ENCODE measurements at regions not wholly inside any gene's neighbourhood (a gene's known extent, or its start where the extent isn't known, plus 50 kb on each side); places are given as distances from the start of the nearest gene placed in this dataset.

DNA sequence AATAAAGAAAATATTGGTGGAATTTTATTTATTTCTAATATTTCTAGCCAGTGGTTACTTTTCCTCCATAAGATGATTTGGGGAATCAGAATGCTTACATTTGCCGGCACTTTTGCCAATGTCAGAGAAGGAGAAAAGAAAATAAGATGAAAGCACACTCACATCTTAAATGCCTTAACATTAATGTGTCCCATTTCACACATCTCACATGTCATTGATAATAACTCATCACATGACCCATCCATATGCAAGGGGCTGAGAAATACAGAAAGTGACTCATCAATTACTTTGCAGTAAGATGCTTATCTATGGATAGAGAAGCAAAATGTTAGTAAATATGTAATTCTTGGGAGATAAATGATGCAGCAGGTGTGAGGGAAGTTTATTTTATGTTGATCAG, 1531.0 kb downstream of the PCDH7 start:
- WGBS, 3 donors = 86 to 94% (median 93%) methylated on average over 1 of the region's 1 CpG
- H3K4me3 ChIP-seq (ENCODE audit: low read depth in 1 of 3, low read length in 3 of 3) = no peak overlapping the region
- H3K36me3 ChIP-seq (ENCODE audit: control insufficient read depth in 3 of 3, insufficient read depth in 2 of 3, low read depth in 1 of 3, low read length in 3 of 3) = no peaks in the 10 kb centered on the region
- H3K27me3 ChIP-seq (ENCODE audit: control insufficient read depth in 3 of 3, insufficient read depth in 3 of 3, low read length in 3 of 3) = no peaks in the 10 kb centered on the region
- FAIRE-seq (no peak), DNase-seq (no peak)
- no peak overlapping the region for H3K27ac ChIP-seq (ENCODE audit: low read depth in 1 of 3, low read length in 2 of 3)
- H3K9me3 ChIP-seq (ENCODE audit: control insufficient read depth in 2 of 2, insufficient read depth in 1 of 2, low read depth in 1 of 2, low read length in 1 of 2) = no peaks in the 10 kb centered on the region
- H3K4me1 ChIP-seq (ENCODE audit: control insufficient read depth in 3 of 3, insufficient read depth in 2 of 3, low read depth in 1 of 3, low read length in 2 of 3) = no peaks in the 10 kb centered on the region

GRCh38 chr4:32251926-32252325, 1531.8 kb downstream of the PCDH7 start:
- no peak for FAIRE-seq
- Histone ChIP-seq H3K4me1 (ENCODE audit: control insufficient read depth in 3 of 3, insufficient read depth in 2 of 3, low read depth in 1 of 3, low read length in 2 of 3) (no peaks in the 10 kb centered on the region), H3K9me3 (ENCODE audit: control insufficient read depth in 2 of 2, insufficient read depth in 1 of 2, low read depth in 1 of 2, low read length in 1 of 2) (no peaks in the 10 kb centered on the region), H3K4me3 (ENCODE audit: low read depth in 1 of 3, low read length in 3 of 3) (no peak overlapping the region), H3K27me3 (ENCODE audit: control insufficient read depth in 3 of 3, insufficient read depth in 3 of 3, low read length in 3 of 3) (no peaks in the 10 kb centered on the region), H3K27ac (ENCODE audit: low read depth in 1 of 3, low read length in 2 of 3) (no peak overlapping the region), H3K36me3 (ENCODE audit: control insufficient read depth in 3 of 3, insufficient read depth in 2 of 3, low read depth in 1 of 3, low read length in 3 of 3) (no peaks in the 10 kb centered on the region)
- no peak for DNase-seq
- WGBS, 3 donors = 69 to 82% (median 73%) methylated on average over 2 of the region's 2 CpGs

- 50 to 63% (median 54%) methylated on average over 3 of the region's 3 CpGs for WGBS, 3 donors
- no peaks in the 10 kb centered on the region for H3K9me3 ChIP-seq (ENCODE audit: control insufficient read depth in 2 of 2, insufficient read depth in 1 of 2, low read depth in 1 of 2, low read length in 1 of 2)
- no peaks in the 10 kb centered on the region for H3K27me3 ChIP-seq (ENCODE audit: control insufficient read depth in 3 of 3, insufficient read depth in 3 of 3, low read length in 3 of 3)
- H3K4me1 ChIP-seq (ENCODE audit: control insufficient read depth in 3 of 3, insufficient read depth in 2 of 3, low read depth in 1 of 3, low read length in 2 of 3) = no peaks in the 10 kb centered on the region
- DNase-seq (no peak), FAIRE-seq (no peak)
- no peak overlapping the region for H3K4me3 ChIP-seq (ENCODE audit: low read depth in 1 of 3, low read length in 3 of 3)
- no peak overlapping the region for H3K27ac ChIP-seq (ENCODE audit: low read depth in 1 of 3, low read length in 2 of 3)
- H3K36me3 ChIP-seq (ENCODE audit: control insufficient read depth in 3 of 3, insufficient read depth in 2 of 3, low read depth in 1 of 3, low read length in 3 of 3) = no peaks in the 10 kb centered on the region
Measured at GRCh38 chr4:32254216-32254615, 1534.0 kb downstream of the PCDH7 start.

- Histone ChIP-seq H3K36me3 (ENCODE audit: control insufficient read depth in 3 of 3, insufficient read depth in 2 of 3, low read depth in 1 of 3, low read length in 3 of 3) (no peaks in the 10 kb centered on the region), H3K27me3 (ENCODE audit: control insufficient read depth in 3 of 3, insufficient read depth in 3 of 3, low read length in 3 of 3) (no peaks in the 10 kb centered on the region), H3K27ac (ENCODE audit: low read depth in 1 of 3, low read length in 2 of 3) (no peak overlapping the region), H3K4me1 (ENCODE audit: control insufficient read depth in 3 of 3, insufficient read depth in 2 of 3, low read depth in 1 of 3, low read length in 2 of 3) (no peaks in the 10 kb centered on the region), H3K4me3 (ENCODE audit: low read depth in 1 of 3, low read length in 3 of 3) (no peak overlapping the region), H3K9me3 (ENCODE audit: control insufficient read depth in 2 of 2, insufficient read depth in 1 of 2, low read depth in 1 of 2, low read length in 1 of 2) (no peaks in the 10 kb centered on the region)
- FAIRE-seq (no peak), DNase-seq (no peak)
- 63 to 69% (median 67%) methylated on average over 2 of the region's 2 CpGs for WGBS, 3 donors
Measured at GRCh38 chr4:32258986-32259385, 1538.8 kb downstream of the PCDH7 start.

- WGBS, 3 donors = 70 to 78% (median 77%) methylated on average over 9 of the region's 9 CpGs
- DNase-seq (no peak), FAIRE-seq (no peak)
- Histone ChIP-seq H3K27me3 (ENCODE audit: control insufficient read depth in 3 of 3, insufficient read depth in 3 of 3, low read length in 3 of 3) (no peaks in the 10 kb centered on the region), H3K4me1 (ENCODE audit: control insufficient read depth in 3 of 3, insufficient read depth in 2 of 3, low read depth in 1 of 3, low read length in 2 of 3) (no peaks in the 10 kb centered on the region), H3K36me3 (ENCODE audit: control insufficient read depth in 3 of 3, insufficient read depth in 2 of 3, low read depth in 1 of 3, low read length in 3 of 3) (no peaks in the 10 kb centered on the region), H3K9me3 (ENCODE audit: control insufficient read depth in 2 of 2, insufficient read depth in 1 of 2, low read depth in 1 of 2, low read length in 1 of 2) (no peaks in the 10 kb centered on the region), H3K4me3 (ENCODE audit: low read depth in 1 of 3, low read length in 3 of 3) (no peak overlapping the region), H3K27ac (ENCODE audit: low read depth in 1 of 3, low read length in 2 of 3) (no peak overlapping the region)
Measured at GRCh38 chr4:32261196-32261595, 1541.0 kb downstream of the PCDH7 start.

DNA sequence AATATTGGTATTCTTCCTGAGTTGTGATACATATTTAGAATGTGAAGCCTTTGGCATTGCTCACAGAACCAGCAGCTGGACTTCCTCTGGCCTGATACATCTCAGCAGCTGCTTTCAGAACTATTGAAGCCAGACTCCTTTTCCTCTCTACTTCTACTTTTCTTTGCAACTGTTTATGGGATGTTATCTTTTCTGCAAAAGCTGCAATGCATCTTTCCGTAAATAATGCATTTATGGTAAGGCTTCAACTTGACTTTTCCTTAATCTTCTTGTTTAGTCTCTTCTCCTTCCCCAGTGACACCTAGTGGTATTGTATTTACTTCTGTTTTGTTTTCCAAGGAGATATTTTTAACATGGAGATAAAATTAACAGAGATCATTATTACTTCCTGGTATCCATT, 1548.7 kb downstream of the PCDH7 start:
- no peak overlapping the region for H3K27ac ChIP-seq (ENCODE audit: low read depth in 1 of 3, low read length in 2 of 3)
- H3K4me3 ChIP-seq (ENCODE audit: low read depth in 1 of 3, low read length in 3 of 3) = no peak overlapping the region
- no peaks in the 10 kb centered on the region for H3K36me3 ChIP-seq (ENCODE audit: control insufficient read depth in 3 of 3, insufficient read depth in 2 of 3, low read depth in 1 of 3, low read length in 3 of 3)
- DNase-seq (no peak), FAIRE-seq (no peak)
- no peaks in the 10 kb centered on the region for H3K4me1 ChIP-seq (ENCODE audit: control insufficient read depth in 3 of 3, insufficient read depth in 2 of 3, low read depth in 1 of 3, low read length in 2 of 3)
- H3K9me3 ChIP-seq (ENCODE audit: control insufficient read depth in 2 of 2, insufficient read depth in 1 of 2, low read depth in 1 of 2, low read length in 1 of 2) = peaks cover 1 to 2% of the 10 kb centered on the region in 2 donors
- WGBS, 3 donors = 0 to 28% (median 2%) methylated on average over 1 of the region's 1 CpG
- no peaks in the 10 kb centered on the region for H3K27me3 ChIP-seq (ENCODE audit: control insufficient read depth in 3 of 3, insufficient read depth in 3 of 3, low read length in 3 of 3)

DNA sequence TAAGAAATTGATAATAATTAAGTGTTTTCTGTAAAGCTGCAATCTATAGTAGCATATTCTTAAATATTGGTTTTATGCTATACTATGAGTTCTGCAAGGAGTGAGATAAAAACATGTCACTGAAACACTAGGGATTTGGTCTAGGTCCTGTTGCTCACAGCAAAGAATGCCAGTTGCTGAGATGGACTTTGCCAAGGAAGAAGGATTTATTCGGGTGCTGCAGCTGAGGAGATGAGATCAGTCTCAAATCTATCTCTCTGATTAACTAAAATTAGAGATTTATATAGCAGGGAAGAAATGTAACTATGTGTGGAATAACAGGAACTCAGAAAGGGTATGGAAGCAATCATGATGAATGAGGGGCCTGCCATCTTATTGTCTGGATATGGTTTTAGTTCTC, 1569.9 kb downstream of the PCDH7 start:
- FAIRE-seq (no peak), DNase-seq (no peak)
- Histone ChIP-seq H3K4me1 (ENCODE audit: control insufficient read depth in 3 of 3, insufficient read depth in 2 of 3, low read depth in 1 of 3, low read length in 2 of 3) (no peaks in the 10 kb centered on the region), H3K4me3 (ENCODE audit: low read depth in 1 of 3, low read length in 3 of 3) (no peak overlapping the region), H3K9me3 (ENCODE audit: control insufficient read depth in 2 of 2, insufficient read depth in 1 of 2, low read depth in 1 of 2, low read length in 1 of 2) (peaks cover 0 to 5% of the 10 kb centered on the region in 2 donors), H3K27ac (ENCODE audit: low read depth in 1 of 3, low read length in 2 of 3) (no peak overlapping the region), H3K36me3 (ENCODE audit: control insufficient read depth in 3 of 3, insufficient read depth in 2 of 3, low read depth in 1 of 3, low read length in 3 of 3) (no peaks in the 10 kb centered on the region), H3K27me3 (ENCODE audit: control insufficient read depth in 3 of 3, insufficient read depth in 3 of 3, low read length in 3 of 3) (no peaks in the 10 kb centered on the region)
- 76 to 87% (median 78%) methylated on average over 1 of the region's 1 CpG for WGBS, 3 donors

DNA sequence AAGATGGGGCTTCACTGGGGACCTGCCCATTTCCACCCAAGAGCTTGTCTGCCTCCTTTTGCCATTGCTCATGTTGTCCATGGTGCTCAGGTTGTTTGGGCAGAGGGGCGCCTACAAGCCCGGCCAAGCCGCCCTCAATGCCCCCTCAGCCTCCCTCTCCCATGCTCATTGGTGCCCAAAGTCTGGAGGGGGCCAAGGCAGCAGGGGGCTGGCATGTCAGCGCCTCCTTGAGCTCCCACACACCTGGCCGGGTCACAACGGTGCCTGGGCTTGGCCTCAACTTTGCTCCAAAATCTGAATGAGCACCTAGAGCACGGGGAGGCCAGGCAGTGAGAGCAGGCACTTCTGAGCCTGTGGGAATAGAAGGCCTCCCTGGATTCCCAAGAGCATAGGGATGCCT, 1598.8 kb downstream of the PCDH7 start:
- Histone ChIP-seq H3K27ac (ENCODE audit: low read depth in 1 of 3, low read length in 2 of 3) (no peak overlapping the region), H3K4me3 (ENCODE audit: low read depth in 1 of 3, low read length in 3 of 3) (no peak overlapping the region), H3K4me1 (ENCODE audit: control insufficient read depth in 3 of 3, insufficient read depth in 2 of 3, low read depth in 1 of 3, low read length in 2 of 3) (no peaks in the 10 kb centered on the region), H3K9me3 (ENCODE audit: control insufficient read depth in 2 of 2, insufficient read depth in 1 of 2, low read depth in 1 of 2, low read length in 1 of 2) (peaks cover 0 to 14% of the 10 kb centered on the region in 2 donors), H3K27me3 (ENCODE audit: control insufficient read depth in 3 of 3, insufficient read depth in 3 of 3, low read length in 3 of 3) (no peaks in the 10 kb centered on the region), H3K36me3 (ENCODE audit: control insufficient read depth in 3 of 3, insufficient read depth in 2 of 3, low read depth in 1 of 3, low read length in 3 of 3) (no peaks in the 10 kb centered on the region)
- FAIRE-seq (no peak), DNase-seq (no peak)
- 77 to 90% (median 88%) methylated on average over 7 of the region's 7 CpGs for WGBS, 3 donors

DNA sequence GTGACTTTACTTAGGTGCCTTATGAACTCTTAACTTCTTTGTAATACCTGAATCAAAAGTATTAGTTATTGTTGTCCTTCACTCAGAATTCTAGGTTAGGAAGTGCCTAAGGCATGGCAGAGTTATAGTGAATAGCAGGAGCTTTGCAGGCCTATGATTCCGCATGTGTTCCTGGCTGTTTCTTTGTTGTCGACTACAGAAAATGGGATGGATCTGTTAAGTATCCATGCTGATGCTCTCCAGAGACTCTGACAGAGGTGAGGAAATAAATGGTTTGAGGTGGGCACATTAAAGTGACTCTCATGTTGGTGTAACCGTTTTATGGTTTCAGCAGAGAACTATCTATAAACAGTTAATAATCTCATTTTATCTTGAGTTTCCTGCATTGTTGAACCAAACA, 1601.3 kb downstream of the PCDH7 start:
- no peaks in the 10 kb centered on the region for H3K27me3 ChIP-seq (ENCODE audit: control insufficient read depth in 3 of 3, insufficient read depth in 3 of 3, low read length in 3 of 3)
- no peaks in the 10 kb centered on the region for H3K4me1 ChIP-seq (ENCODE audit: control insufficient read depth in 3 of 3, insufficient read depth in 2 of 3, low read depth in 1 of 3, low read length in 2 of 3)
- peaks cover 0 to 19% of the 10 kb centered on the region in 2 donors for H3K9me3 ChIP-seq (ENCODE audit: control insufficient read depth in 2 of 2, insufficient read depth in 1 of 2, low read depth in 1 of 2, low read length in 1 of 2)
- WGBS, 3 donors = 63 to 69% (median 64%) methylated on average over 3 of the region's 3 CpGs
- FAIRE-seq = no peak
- no peak overlapping the region for H3K4me3 ChIP-seq (ENCODE audit: low read depth in 1 of 3, low read length in 3 of 3)
- DNase-seq = no peak
- no peak overlapping the region for H3K27ac ChIP-seq (ENCODE audit: low read depth in 1 of 3, low read length in 2 of 3)
- H3K36me3 ChIP-seq (ENCODE audit: control insufficient read depth in 3 of 3, insufficient read depth in 2 of 3, low read depth in 1 of 3, low read length in 3 of 3) = no peaks in the 10 kb centered on the region

Data from small intestine (tissue), 7 donors.